Right renal cortex interstitium (tissue), 3 donors: ENCODE measurements at regions not wholly inside any gene's neighbourhood (a gene's known extent, or its start where the extent isn't known, plus 50 kb on each side); places are given as distances from the start of the nearest gene placed in this dataset.
"Not testable (repeated sequence)": the region's sequence is repeated elsewhere in the genome, so short reads cannot be mapped to it uniquely, and the experiment has no call there.

ENCODE experiments used
- DNase-seq, 3 donors: peaks; one replicate each; pipeline ENCODE4 v3.0.0-alpha.2; 2013; ENCODE audit warnings: low read depth in 3 of 3, low spot score in 2 of 3

- DNase-seq: no peak
Measured at GRCh38 chr13:81658598-81659370, 1317.9 kb upstream of the SPRY2 start.

DNA sequence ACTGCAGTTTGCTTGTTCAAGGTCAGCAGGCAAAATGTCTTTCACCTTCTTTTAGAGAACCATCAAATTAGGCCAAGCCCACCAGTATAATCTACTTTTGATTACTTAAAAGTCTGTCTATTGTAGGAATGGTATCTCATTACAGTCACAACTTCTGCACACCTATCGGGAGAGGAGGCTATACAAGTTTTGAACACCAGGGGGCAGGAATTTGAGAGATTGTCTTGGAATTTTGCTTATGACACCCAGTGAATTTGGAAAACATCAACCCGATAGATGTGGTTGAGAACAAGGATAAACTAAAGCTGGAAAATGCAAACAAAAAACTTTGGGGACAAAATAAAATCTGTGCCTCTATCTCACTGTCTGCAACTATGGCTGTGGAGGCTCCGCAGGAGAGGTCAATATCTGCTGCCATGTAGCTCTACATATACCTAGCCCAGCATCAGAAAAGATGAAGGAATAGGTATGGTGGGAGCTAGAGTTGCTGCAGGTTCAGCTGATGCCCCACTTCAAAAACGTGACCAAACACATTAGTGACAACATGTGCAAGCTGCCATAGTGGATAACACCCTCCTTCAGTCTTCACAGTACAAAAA, 1299.2 kb upstream of the SPRY2 start:
- no peak for DNase-seq

DNA sequence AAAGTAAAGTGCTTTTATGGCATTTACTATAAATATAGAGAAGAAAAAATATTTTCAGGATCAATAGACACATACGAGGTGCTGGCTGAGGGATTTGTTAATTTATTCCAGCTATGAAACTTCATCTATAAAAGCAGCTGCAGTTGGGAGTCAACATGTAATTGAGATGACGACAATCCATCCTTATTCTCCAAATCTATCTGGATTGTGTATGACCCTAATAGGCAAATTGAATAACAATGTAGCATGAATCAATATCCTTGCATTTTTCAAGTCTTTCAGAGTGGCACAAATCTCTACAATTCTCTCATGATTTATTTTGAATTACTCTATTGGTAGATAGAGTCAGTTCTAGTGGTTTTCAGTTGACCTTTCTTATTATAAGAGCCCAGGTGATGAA, 1296.5 kb upstream of the SPRY2 start:
- DNase-seq: no peak

DNA sequence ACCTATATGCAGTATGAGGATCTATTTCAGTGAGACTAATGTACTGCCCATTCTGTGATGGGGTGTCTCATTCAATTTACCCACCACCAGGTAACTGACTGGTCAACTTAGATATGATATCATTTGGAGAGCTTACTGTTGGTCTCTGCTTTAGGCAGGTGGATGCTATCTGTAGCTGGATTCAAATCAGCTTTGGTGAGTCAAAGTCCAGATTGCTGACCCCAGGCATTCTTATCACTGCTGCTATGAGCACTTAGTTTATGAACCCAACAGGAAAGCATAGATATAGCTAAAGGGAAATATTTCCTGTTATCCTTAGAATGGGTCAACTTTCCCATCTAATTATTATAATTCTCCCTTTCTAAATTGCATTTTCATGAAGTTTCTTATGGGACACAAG, 1295.2 kb upstream of the SPRY2 start:
- no peak for DNase-seq

GRCh38 chr13:81615031-81615430, 1274.1 kb upstream of the SPRY2 start:
- DNase-seq: no peak

GRCh38 chr13:81610644-81611043, 1269.7 kb upstream of the SPRY2 start:
- no peak for DNase-seq

GRCh38 chr13:81609335-81609734, 1268.4 kb upstream of the SPRY2 start:
- DNase-seq: no peak

- DNase-seq: no peak
Measured at GRCh38 chr13:81606074-81606473, 1265.1 kb upstream of the SPRY2 start.

DNA sequence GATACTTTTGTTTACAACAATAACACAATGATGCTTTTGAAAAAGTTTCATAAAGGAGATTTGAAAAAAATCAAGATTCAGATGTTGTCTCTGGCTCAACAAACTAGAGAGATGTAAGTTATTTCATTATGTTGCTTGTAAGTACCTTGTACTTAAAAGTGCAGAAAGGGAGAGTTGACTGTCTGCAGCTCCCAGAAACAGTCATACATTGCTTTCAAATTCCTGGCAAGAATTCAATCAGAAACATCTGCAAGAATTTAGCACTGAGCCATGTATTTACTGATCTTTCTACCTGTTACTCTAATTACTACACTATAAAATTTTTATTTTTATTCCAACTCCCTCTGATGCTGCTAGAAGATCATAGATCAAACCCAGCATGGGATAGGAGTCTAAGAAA, 1261.3 kb upstream of the SPRY2 start:
- no peak for DNase-seq

- DNase-seq: no peak
Measured at GRCh38 chr13:81597101-81597500, 1256.2 kb upstream of the SPRY2 start.

- no peak for DNase-seq
Measured at GRCh38 chr13:81596224-81596753, 1255.4 kb upstream of the SPRY2 start.

DNA sequence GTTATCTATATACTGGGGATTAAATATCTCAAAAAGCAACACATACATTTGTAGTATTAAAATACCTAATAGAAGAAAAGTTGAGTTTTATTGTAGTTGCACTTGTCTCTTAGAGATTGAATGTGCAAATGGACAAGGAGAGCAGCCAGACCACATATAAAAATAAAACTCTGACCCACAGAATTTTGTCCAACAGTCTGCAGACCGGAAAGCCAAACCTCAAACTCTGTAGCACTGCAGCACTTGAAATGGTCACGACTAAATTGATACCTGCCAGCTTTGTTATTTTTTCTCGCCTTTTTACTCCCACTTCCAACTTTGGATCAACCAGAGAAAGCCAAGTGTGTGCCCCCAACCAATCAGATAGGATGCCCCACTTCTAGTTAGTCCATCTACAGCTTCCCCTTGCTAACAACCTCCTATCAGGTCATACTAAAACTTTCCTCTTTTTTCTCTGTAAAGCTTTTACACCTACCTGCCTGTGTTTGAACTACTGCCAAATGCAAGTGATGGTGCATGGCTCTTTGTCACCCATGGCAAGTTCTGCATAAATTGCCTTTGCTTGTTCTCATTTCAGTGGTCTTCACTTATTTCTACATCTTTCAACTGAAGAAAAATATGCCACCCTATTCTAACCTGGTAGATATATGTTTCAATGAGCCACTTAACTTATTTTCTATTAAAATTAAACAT, 1250.7 kb upstream of the SPRY2 start:
- DNase-seq: no peak

- no peak for DNase-seq
Measured at GRCh38 chr13:81582381-81582780, 1241.5 kb upstream of the SPRY2 start.

- DNase-seq: no peak
Measured at GRCh38 chr13:81577601-81578195, 1236.8 kb upstream of the SPRY2 start.

DNA sequence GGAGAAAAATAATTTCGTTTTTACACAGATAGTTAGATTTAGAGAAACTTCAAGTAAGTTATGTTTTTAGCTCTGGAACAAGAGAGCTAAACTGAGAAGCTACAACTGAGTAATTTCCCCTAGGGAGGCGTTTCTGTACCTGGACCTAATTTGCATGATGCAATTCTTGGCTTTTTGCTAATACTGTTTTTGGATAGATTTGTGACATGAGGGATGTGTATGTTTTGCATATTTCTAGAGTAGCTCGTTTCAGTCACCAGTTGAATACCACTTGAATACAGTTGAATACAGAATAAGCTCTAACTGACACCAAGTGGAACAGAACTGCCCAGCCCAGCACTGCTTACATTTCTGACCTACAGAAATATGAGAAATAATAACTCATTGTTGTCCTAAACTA, 1227.9 kb upstream of the SPRY2 start:
- DNase-seq: no peak

- no peak for DNase-seq
Measured at GRCh38 chr13:81565849-81566248, 1224.9 kb upstream of the SPRY2 start.

- peak in 1 of 3 donors; percentile 35 for DNase-seq
Measured at GRCh38 chr13:81563091-81563490, 1222.2 kb upstream of the SPRY2 start.

- no peak for DNase-seq
Measured at GRCh38 chr13:81562598-81562997, 1221.7 kb upstream of the SPRY2 start.

GRCh38 chr13:81551036-81551435, 1210.1 kb upstream of the SPRY2 start:
- no peak for DNase-seq

- not testable (repeated sequence) for DNase-seq
Measured at GRCh38 chr13:81546294-81546693, 1205.4 kb upstream of the SPRY2 start.

GRCh38 chr13:81540777-81541176, 1199.9 kb upstream of the SPRY2 start:
- DNase-seq: no peak
